Liver (tissue), 8 donors: ENCODE measurements at regions not wholly inside any gene's neighbourhood (a gene's known extent, or its start where the extent isn't known, plus 50 kb on each side); places are given as distances from the start of the nearest gene placed in this dataset.
A peak's percentile ranks its signal among the peaks of the same experiment; 100 is the strongest.

ENCODE experiments used
- DNase-seq: peaks from one replicate; pipeline ENCODE4 v3.0.0-alpha.2; 2017; ENCODE audit warnings: low spot score
- H3K27ac ChIP-seq, 2 donors: one replicate each; pipeline ENCODE4 v1.7.0; 2013; ENCODE audit warnings: inconsistent platforms in 2 of 2, low read length in 2 of 2, control low read depth in 1 of 2, low read depth in 1 of 2, mild to moderate bottlenecking in 1 of 2
- H3K27me3 ChIP-seq, 4 donors: one replicate each; pipeline versions ENCODE4 v1.6.1 to v1.7.0; 2013; ENCODE audit warnings: low read length in 3 of 4, inconsistent platforms in 1 of 4, mild to moderate bottlenecking in 1 of 4, moderate library complexity in 1 of 4; ENCODE audit not compliant: control insufficient read depth in 4 of 4, insufficient read depth in 4 of 4
- H3K36me3 ChIP-seq, 4 donors: one replicate each; pipeline versions ENCODE4 v1.6.1 to v1.7.0; 2013; ENCODE audit warnings: low read length in 3 of 4, mild to moderate bottlenecking in 3 of 4, low read depth in 1 of 4, moderate library complexity in 1 of 4; ENCODE audit not compliant: control insufficient read depth in 4 of 4, insufficient read depth in 3 of 4
- H3K4me1 ChIP-seq, 4 donors: one replicate each; pipeline versions ENCODE4 v1.6.1 to v1.7.0; 2013; ENCODE audit warnings: low read length in 3 of 4, mild to moderate bottlenecking in 3 of 4, moderate library complexity in 1 of 4; ENCODE audit not compliant: control insufficient read depth in 4 of 4, insufficient read depth in 4 of 4
- H3K4me3 ChIP-seq, 3 donors: one replicate each; pipeline versions ENCODE4 v1.6.1 to v1.7.0; 2013; ENCODE audit warnings: low read length in 3 of 3, control low read depth in 1 of 3, low read depth in 1 of 3, mild to moderate bottlenecking in 1 of 3
- H3K9ac ChIP-seq, 2 donors: one replicate each; pipeline ENCODE4 v1.7.0; 2013; ENCODE audit warnings: low read length in 2 of 2, mild to moderate bottlenecking in 2 of 2, moderate library complexity in 2 of 2, control low read depth in 1 of 2, low read depth in 1 of 2
- H3K9me3 ChIP-seq, 4 donors: one replicate each; pipeline versions ENCODE4 v1.6.1 to v1.7.0; 2013; ENCODE audit warnings: low read length in 3 of 4; ENCODE audit not compliant: control insufficient read depth in 4 of 4
- EGR1 ChIP-seq, 2 donors: IDR thresholded peaks; 2 replicates each; pipeline ENCODE4 v1.6.1; 2016 to 2018; ENCODE audit warnings: antibody characterized with exemption in 2 of 2, low read depth in 2 of 2
- FOXA1 ChIP-seq: IDR thresholded peaks from 2 replicates; pipeline ENCODE4 v1.6.1; 2016; ENCODE audit warnings: antibody characterized with exemption
- FOXA2 ChIP-seq: IDR thresholded peaks from 2 replicates; pipeline ENCODE4 v1.6.1; 2016; ENCODE audit warnings: antibody characterized with exemption
- GABPA ChIP-seq, 2 donors: IDR thresholded peaks in 1 of 2; conservative IDR thresholded peaks in 1 of 2; 2 replicates each; pipeline ENCODE4 v1.6.1; 2016; ENCODE audit warnings: antibody characterized with exemption in 2 of 2, mild to moderate bottlenecking in 1 of 2, moderate library complexity in 1 of 2
- HNF4A ChIP-seq, 2 donors: conservative IDR thresholded peaks; 2 replicates each; pipeline ENCODE4 v1.6.1; 2016; ENCODE audit warnings: antibody characterized with exemption in 2 of 2, mild to moderate bottlenecking in 2 of 2
- HNF4G ChIP-seq: IDR thresholded peaks from 2 replicates; pipeline ENCODE4 v1.6.1; 2016; ENCODE audit warnings: antibody characterized with exemption
- JUND ChIP-seq, 2 donors: IDR thresholded peaks; 2 replicates each; pipeline ENCODE4 v1.6.1; 2016; ENCODE audit warnings: antibody characterized with exemption in 2 of 2
- NR2F2 ChIP-seq: IDR thresholded peaks from 2 replicates; pipeline ENCODE4 v1.6.1; 2016; ENCODE audit warnings: antibody characterized with exemption
- RAD21 ChIP-seq, 2 donors: IDR thresholded peaks; 2 replicates each; pipeline ENCODE4 v1.6.1; 2016; ENCODE audit warnings: antibody characterized with exemption in 2 of 2, mild to moderate bottlenecking in 2 of 2
- RXRA ChIP-seq, 2 donors: IDR thresholded peaks; 2 replicates each; pipeline ENCODE4 v1.6.1; 2017 to 2018; ENCODE audit warnings: antibody characterized with exemption in 2 of 2, mild to moderate bottlenecking in 1 of 2
- SP1 ChIP-seq: IDR thresholded peaks from 2 replicates; pipeline ENCODE4 v1.6.1; 2018; ENCODE audit warnings: antibody characterized with exemption, mild to moderate bottlenecking
- TAF1 ChIP-seq: conservative IDR thresholded peaks from 2 replicates; pipeline ENCODE4 v1.6.1; 2016; ENCODE audit warnings: antibody characterized with exemption, mild to moderate bottlenecking
- YY1 ChIP-seq: IDR thresholded peaks from 2 replicates; pipeline ENCODE4 v1.6.1; 2016; ENCODE audit warnings: antibody characterized with exemption, mild to moderate bottlenecking
- WGBS: extraction: QIAGEN DNeasy Blood & Tissue Kit; methylation state at CpG from one replicate; pipeline ENCODE4 v1.1.7; 2013; 5-methylcytosine and 5-hydroxymethylcytosine counted together
- TF ChIP-seq, protein P1 (sequence below): fragments of 150-350 bp; IDR thresholded peaks from 2 replicates; pipeline ENCODE4 v1.5.1; 2017; ENCODE audit warnings: improper control_type of control experiment, low read depth, low read length; ENCODE audit not compliant: missing input control
- TF ChIP-seq, protein P2 (sequence below): IDR thresholded peaks from 2 replicates; pipeline ENCODE4 v1.6.1; 2016; ENCODE audit warnings: antibody characterized with exemption, mild to moderate bottlenecking
- TF ChIP-seq, protein P3 (sequence below): IDR thresholded peaks from 2 replicates; pipeline ENCODE4 v1.6.1; 2016; ENCODE audit warnings: antibody characterized with exemption
- TF ChIP-seq, protein P4 (sequence below): IDR thresholded peaks from 2 replicates; pipeline ENCODE4 v1.6.1; 2016; ENCODE audit warnings: antibody characterized with exemption
- TF ChIP-seq, protein P5 (sequence below): IDR thresholded peaks from 2 replicates; pipeline ENCODE4 v1.6.1; 2016; ENCODE audit warnings: antibody characterized with exemption
- donor health status: healthy.
- donor health status: healthy.
- donor health status: healthy.
- donor health status: healthy.
- donor health status: healthy.

DNA sequence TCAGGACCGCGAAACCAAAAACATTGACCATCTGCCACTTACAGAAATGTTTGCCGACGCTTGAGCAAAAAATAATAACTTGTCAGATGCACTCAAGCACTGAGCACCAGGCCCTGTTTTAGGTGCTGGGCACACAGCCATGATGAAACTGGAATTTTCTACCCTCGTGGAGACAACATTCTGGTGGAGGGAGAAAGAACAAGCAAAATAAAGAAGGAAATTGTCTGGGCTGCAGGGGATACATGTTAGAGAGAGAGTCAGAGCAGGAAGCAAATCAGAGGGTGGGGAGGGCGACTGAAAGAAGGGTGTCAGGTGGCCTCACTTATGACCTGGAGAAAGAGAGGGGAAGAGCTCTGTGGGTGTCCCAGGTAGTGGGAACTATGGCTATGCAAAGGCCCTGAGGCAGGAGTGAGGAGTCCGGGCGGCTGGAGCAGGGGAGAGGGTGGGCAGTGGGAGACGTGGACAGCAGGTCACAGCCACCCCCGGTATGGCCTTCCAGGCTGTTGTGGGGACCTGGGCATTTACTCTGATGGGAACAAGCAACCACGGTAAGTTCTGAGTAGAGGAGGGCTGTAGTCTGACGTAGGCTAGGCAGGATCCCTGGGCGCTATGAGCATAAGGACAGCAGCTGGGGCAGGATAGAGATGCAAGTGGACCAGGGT lies 78.8 kb downstream of the MYEOV start:
- Histone ChIP-seq H3K9me3 (peaks cover 0 to 6% (median 0%) of the 10 kb centered on the region in 4 donors), H3K36me3 (no peaks in the 10 kb centered on the region), H3K4me1 (no peaks in the 10 kb centered on the region), H3K27ac (no peak overlapping the region), H3K27me3 (no peaks in the 10 kb centered on the region), H3K9ac (no peak overlapping the region), H3K4me3 (no peak overlapping the region)
- TF ChIP-seq RAD21 (IDR thresholded peaks at IDR 0.05) = no peak
- no peak for TF ChIP-seq HNF4G
- TF ChIP-seq GABPA (IDR thresholded peaks at IDR 0.05 in 1 of 2, conservative IDR thresholded peaks at IDR 0.05 in 1 of 2) = no peak
- no peak for TF ChIP-seq YY1
- TF ChIP-seq TAF1 = no peak
- TF ChIP-seq SP1 = no peak
- TF ChIP-seq, protein P1, sequence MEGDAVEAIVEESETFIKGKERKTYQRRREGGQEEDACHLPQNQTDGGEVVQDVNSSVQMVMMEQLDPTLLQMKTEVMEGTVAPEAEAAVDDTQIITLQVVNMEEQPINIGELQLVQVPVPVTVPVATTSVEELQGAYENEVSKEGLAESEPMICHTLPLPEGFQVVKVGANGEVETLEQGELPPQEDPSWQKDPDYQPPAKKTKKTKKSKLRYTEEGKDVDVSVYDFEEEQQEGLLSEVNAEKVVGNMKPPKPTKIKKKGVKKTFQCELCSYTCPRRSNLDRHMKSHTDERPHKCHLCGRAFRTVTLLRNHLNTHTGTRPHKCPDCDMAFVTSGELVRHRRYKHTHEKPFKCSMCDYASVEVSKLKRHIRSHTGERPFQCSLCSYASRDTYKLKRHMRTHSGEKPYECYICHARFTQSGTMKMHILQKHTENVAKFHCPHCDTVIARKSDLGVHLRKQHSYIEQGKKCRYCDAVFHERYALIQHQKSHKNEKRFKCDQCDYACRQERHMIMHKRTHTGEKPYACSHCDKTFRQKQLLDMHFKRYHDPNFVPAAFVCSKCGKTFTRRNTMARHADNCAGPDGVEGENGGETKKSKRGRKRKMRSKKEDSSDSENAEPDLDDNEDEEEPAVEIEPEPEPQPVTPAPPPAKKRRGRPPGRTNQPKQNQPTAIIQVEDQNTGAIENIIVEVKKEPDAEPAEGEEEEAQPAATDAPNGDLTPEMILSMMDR = no peak
- TF ChIP-seq, protein P2, sequence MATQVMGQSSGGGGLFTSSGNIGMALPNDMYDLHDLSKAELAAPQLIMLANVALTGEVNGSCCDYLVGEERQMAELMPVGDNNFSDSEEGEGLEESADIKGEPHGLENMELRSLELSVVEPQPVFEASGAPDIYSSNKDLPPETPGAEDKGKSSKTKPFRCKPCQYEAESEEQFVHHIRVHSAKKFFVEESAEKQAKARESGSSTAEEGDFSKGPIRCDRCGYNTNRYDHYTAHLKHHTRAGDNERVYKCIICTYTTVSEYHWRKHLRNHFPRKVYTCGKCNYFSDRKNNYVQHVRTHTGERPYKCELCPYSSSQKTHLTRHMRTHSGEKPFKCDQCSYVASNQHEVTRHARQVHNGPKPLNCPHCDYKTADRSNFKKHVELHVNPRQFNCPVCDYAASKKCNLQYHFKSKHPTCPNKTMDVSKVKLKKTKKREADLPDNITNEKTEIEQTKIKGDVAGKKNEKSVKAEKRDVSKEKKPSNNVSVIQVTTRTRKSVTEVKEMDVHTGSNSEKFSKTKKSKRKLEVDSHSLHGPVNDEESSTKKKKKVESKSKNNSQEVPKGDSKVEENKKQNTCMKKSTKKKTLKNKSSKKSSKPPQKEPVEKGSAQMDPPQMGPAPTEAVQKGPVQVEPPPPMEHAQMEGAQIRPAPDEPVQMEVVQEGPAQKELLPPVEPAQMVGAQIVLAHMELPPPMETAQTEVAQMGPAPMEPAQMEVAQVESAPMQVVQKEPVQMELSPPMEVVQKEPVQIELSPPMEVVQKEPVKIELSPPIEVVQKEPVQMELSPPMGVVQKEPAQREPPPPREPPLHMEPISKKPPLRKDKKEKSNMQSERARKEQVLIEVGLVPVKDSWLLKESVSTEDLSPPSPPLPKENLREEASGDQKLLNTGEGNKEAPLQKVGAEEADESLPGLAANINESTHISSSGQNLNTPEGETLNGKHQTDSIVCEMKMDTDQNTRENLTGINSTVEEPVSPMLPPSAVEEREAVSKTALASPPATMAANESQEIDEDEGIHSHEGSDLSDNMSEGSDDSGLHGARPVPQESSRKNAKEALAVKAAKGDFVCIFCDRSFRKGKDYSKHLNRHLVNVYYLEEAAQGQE = no peak
- TF ChIP-seq RXRA (IDR thresholded peaks at IDR 0.05) = no peak
- no peak for TF ChIP-seq JUND (IDR thresholded peaks at IDR 0.05)
- TF ChIP-seq HNF4A (conservative IDR thresholded peaks at IDR 0.05) = no peak
- no peak for TF ChIP-seq NR2F2
- TF ChIP-seq, protein P3, sequence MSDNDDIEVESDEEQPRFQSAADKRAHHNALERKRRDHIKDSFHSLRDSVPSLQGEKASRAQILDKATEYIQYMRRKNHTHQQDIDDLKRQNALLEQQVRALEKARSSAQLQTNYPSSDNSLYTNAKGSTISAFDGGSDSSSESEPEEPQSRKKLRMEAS = no peak
- TF ChIP-seq FOXA1 = no peak
- TF ChIP-seq FOXA2 = no peak
- TF ChIP-seq, protein P4, sequence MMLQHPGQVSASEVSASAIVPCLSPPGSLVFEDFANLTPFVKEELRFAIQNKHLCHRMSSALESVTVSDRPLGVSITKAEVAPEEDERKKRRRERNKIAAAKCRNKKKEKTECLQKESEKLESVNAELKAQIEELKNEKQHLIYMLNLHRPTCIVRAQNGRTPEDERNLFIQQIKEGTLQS = no peak
- peak; percentile 29 for DNase-seq
- WGBS = 94% methylated on average over 13 of the region's 13 CpGs

DNA sequence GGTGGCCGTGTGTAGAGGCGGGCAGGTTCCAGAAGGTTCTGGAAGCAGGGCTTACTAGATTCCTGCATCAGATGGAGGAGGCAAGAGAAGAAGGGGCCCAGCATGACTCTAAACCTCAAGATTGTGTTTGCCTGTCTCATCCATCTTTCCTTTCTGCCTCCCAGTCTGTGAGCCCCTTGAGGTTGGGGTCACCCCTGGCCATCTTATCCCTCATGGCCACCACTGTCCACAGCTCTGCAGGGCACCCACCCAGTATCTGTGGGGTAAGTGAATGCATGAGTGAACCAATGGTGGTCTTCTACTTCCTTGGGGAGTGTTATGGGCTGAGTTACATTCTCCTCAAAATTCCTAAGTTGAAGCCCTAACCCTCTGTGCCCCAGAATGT lies 79.3 kb downstream of the MYEOV start:
- Histone ChIP-seq H3K9ac (no peak overlapping the region), H3K27ac (no peak overlapping the region), H3K27me3 (no peaks in the 10 kb centered on the region), H3K9me3 (peaks cover 0 to 6% (median 0%) of the 10 kb centered on the region in 4 donors), H3K4me1 (no peaks in the 10 kb centered on the region), H3K36me3 (no peaks in the 10 kb centered on the region), H3K4me3 (no peak overlapping the region)
- WGBS = 94% methylated on average over 2 of the region's 2 CpGs
- no peak for DNase-seq
- TF ChIP-seq FOXA1 = no peak
- no peak for TF ChIP-seq JUND (IDR thresholded peaks at IDR 0.05)
- TF ChIP-seq NR2F2 = no peak
- TF ChIP-seq TAF1 = no peak
- TF ChIP-seq, protein P5, sequence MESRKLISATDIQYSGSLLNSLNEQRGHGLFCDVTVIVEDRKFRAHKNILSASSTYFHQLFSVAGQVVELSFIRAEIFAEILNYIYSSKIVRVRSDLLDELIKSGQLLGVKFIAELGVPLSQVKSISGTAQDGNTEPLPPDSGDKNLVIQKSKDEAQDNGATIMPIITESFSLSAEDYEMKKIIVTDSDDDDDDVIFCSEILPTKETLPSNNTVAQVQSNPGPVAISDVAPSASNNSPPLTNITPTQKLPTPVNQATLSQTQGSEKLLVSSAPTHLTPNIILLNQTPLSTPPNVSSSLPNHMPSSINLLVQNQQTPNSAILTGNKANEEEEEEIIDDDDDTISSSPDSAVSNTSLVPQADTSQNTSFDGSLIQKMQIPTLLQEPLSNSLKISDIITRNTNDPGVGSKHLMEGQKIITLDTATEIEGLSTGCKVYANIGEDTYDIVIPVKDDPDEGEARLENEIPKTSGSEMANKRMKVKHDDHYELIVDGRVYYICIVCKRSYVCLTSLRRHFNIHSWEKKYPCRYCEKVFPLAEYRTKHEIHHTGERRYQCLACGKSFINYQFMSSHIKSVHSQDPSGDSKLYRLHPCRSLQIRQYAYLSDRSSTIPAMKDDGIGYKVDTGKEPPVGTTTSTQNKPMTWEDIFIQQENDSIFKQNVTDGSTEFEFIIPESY = no peak
- no peak for TF ChIP-seq SP1
- TF ChIP-seq, protein P1 = no peak
- TF ChIP-seq, protein P3 = no peak
- no peak for TF ChIP-seq RXRA (IDR thresholded peaks at IDR 0.05)
- no peak for TF ChIP-seq FOXA2
- TF ChIP-seq HNF4A (conservative IDR thresholded peaks at IDR 0.05) = no peak
- TF ChIP-seq, protein P4 = no peak
- no peak for TF ChIP-seq HNF4G
- no peak for TF ChIP-seq EGR1 (IDR thresholded peaks at IDR 0.05; ENCODE audit: low read depth in 2 of 2)
- no peak for TF ChIP-seq YY1
- no peak for TF ChIP-seq RAD21 (IDR thresholded peaks at IDR 0.05)
